ENCODE measurements at regions not wholly inside any gene's neighbourhood (a gene's known extent, or its start where the extent isn't known, plus 50 kb on each side); places are given as distances from the start of the nearest gene placed in this dataset.

GRCh38 chr6:119683031-119683430, 333.5 kb upstream of the MAN1A1 start (continued):
- TF ChIP-seq CTCF (IDR thresholded peaks at IDR 0.05; ENCODE audit: control extremely low read depth in 1 of 3, insufficient read depth in 1 of 3, low read depth in 1 of 3, low read length in 3 of 3): no peak
- TF ChIP-seq POLR2A (IDR thresholded peaks at IDR 0.05; ENCODE audit: control extremely low read depth in 1 of 2, low read depth in 2 of 2, low read length in 2 of 2): no peak
- TF ChIP-seq YY1 (IDR thresholded peaks at IDR 0.05; ENCODE audit: low read depth, low read length): no peak
- TF ChIP-seq SP4 (IDR thresholded peaks at IDR 0.05; ENCODE audit: low read length): no peak
- no peak for TF ChIP-seq EGR1 (IDR thresholded peaks at IDR 0.05; ENCODE audit: borderline replicate concordance, low read depth, low read length)
- TF ChIP-seq PHF8 (conservative IDR thresholded peaks at IDR 0.05; ENCODE audit: low read depth, low read length): no peak
